ENCODE measurements at regions not wholly inside any gene's neighbourhood (a gene's known extent, or its start where the extent isn't known, plus 50 kb on each side); places are given as distances from the start of the nearest gene placed in this dataset.

DNA sequence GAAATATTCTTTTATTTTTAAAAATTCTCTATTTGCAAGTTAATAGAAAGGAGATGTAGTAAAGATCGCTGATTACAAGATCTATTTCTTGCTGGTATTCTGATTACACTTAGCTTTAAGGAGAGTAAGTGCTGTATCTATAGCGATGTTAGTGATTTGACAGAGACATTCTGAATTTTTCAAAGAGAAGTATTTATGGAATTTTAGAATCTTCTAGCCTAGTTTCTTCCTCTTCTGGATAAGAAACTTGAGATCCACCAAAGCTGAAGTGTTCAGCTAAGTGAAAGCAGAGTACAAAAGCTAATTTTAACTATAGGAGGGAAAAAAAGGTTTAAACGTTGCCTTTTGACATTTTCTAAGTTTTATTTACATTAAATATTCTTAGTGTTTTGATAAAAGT, 72.1 kb upstream of the RARB start:
- Histone ChIP-seq H2BK5ac (ENCODE audit: low read depth, low read length, poor library complexity, severe bottlenecking) (no peak overlapping the region), H3K4me2 (ENCODE audit: low read depth, low read length) (no peak overlapping the region), H2AK5ac (ENCODE audit: low read depth, low read length) (no peak overlapping the region), H3K79me1 (ENCODE audit: low read depth in 1 of 2, low read length in 2 of 2) (no peaks in the 10 kb centered on the region), H3K9me3 (ENCODE audit: control insufficient read depth, insufficient read depth, low read length) (peaks cover 2% of the 10 kb centered on the region; the same call in 1 of the 2 replicates), H3K36me3 (ENCODE audit: control insufficient read depth, insufficient read depth, low read length) (no peaks in the 10 kb centered on the region), H2AK9ac (replicated peaks; ENCODE audit: low read depth, low read length, poor library complexity) (no peak overlapping the region), H3K14ac (replicated peaks; ENCODE audit: low read depth, low read length) (no peak overlapping the region), H3K4ac (ENCODE audit: low read depth, low read length) (no peak overlapping the region), H3K23ac (ENCODE audit: low read depth, low read length) (no peak overlapping the region), H3K9me1 (ENCODE audit: insufficient read depth, low read length) (no peaks in the 10 kb centered on the region), H2BK20ac (ENCODE audit: low read depth, low read length) (no peak overlapping the region), H4K8ac (ENCODE audit: low read depth in 2 of 2, low read length in 2 of 2) (no peak overlapping the region), H4K20me1 (ENCODE audit: insufficient read depth, low read length) (no peaks in the 10 kb centered on the region), H2BK15ac (ENCODE audit: low read depth, low read length) (no peak overlapping the region), H2BK120ac (ENCODE audit: low read depth, low read length) (no peak overlapping the region), H3K56ac (ENCODE audit: extremely low read depth, insufficient read depth, low read length) (no peak overlapping the region), H4K91ac (ENCODE audit: insufficient read depth, low read depth, low read length) (no peak overlapping the region), H3K4me3 (ENCODE audit: insufficient read depth, low read depth, low read length) (no peak overlapping the region), H3K9ac (ENCODE audit: low read depth, low read length) (no peak overlapping the region), H3K27me3 (ENCODE audit: control insufficient read depth, insufficient read depth, low read length) (no peaks in the 10 kb centered on the region), H4K5ac (ENCODE audit: low read depth, low read length) (no peak overlapping the region), H3K27ac (ENCODE audit: insufficient read depth, low read length) (no peak overlapping the region), H3K18ac (ENCODE audit: low read depth, low read length) (no peak overlapping the region), H2AFZ (replicated peaks; ENCODE audit: low read length, poor library complexity) (no peak overlapping the region), H3K4me1 (ENCODE audit: control insufficient read depth, insufficient read depth, low read length) (no peaks in the 10 kb centered on the region)
- intact Hi-C loops (cut with micrococcal nuclease): no loop called here
- dilution Hi-C loops (cut with HindIII; ENCODE audit: low sequenced_read_pairs, unreplicated experiment): no loop called here
- DNase-seq (no peak), ATAC-seq (ENCODE audit: low read depth) (no peak)
- in situ Hi-C loops (cut with MboI; ENCODE audit: low sequenced_read_pairs): no loop called here
- no TSS peak for BruUV-seq (replicated peaks)
- WGBS, 2 experiments (ENCODE audit: extremely low coverage in 2 of 2, insufficient read length in 1 of 2): 50% methylated on average over 1 of the region's 3 CpGs; no CpG with 5 or more reads in 1 of the 2 experiments
- TF ChIP-seq, protein P1, sequence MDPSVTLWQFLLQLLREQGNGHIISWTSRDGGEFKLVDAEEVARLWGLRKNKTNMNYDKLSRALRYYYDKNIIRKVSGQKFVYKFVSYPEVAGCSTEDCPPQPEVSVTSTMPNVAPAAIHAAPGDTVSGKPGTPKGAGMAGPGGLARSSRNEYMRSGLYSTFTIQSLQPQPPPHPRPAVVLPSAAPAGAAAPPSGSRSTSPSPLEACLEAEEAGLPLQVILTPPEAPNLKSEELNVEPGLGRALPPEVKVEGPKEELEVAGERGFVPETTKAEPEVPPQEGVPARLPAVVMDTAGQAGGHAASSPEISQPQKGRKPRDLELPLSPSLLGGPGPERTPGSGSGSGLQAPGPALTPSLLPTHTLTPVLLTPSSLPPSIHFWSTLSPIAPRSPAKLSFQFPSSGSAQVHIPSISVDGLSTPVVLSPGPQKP (IDR thresholded peaks at IDR 0.05; ENCODE audit: borderline replicate concordance, low read depth, low read length): no peak
- TF ChIP-seq RAD21 (IDR thresholded peaks at IDR 0.05; ENCODE audit: low read length) (no peak), MAFK (IDR thresholded peaks at IDR 0.05; ENCODE audit: low read depth, low read length) (no peak), FOS (IDR thresholded peaks at IDR 0.05; ENCODE audit: low read depth, low read length) (no peak), SMC3 (IDR thresholded peaks at IDR 0.05; ENCODE audit: low read depth, low read length) (no peak), CHD1 (IDR thresholded peaks at IDR 0.05; ENCODE audit: low read depth, low read length) (no peak), MXI1 (IDR thresholded peaks at IDR 0.05; ENCODE audit: borderline replicate concordance, low read depth, low read length) (no peak), BHLHE40 (IDR thresholded peaks at IDR 0.05; ENCODE audit: low read depth, low read length) (no peak), RCOR1 (IDR thresholded peaks at IDR 0.05; ENCODE audit: insufficient replicate concordance, low read length) (no peak), CEBPB (IDR thresholded peaks at IDR 0.05; ENCODE audit: low read depth, low read length) (no peak), NFE2L2 (IDR thresholded peaks at IDR 0.05; ENCODE audit: low read depth, low read length) (no peak), POLR2A (IDR thresholded peaks at IDR 0.05; ENCODE audit: low read depth, low read length) (no peak), MAZ (IDR thresholded peaks at IDR 0.05; ENCODE audit: borderline replicate concordance, low read depth, low read length) (no peak), RFX5 (IDR thresholded peaks at IDR 0.05; ENCODE audit: low read depth, low read length) (no peak)
- TF ChIP-seq, protein P2, sequence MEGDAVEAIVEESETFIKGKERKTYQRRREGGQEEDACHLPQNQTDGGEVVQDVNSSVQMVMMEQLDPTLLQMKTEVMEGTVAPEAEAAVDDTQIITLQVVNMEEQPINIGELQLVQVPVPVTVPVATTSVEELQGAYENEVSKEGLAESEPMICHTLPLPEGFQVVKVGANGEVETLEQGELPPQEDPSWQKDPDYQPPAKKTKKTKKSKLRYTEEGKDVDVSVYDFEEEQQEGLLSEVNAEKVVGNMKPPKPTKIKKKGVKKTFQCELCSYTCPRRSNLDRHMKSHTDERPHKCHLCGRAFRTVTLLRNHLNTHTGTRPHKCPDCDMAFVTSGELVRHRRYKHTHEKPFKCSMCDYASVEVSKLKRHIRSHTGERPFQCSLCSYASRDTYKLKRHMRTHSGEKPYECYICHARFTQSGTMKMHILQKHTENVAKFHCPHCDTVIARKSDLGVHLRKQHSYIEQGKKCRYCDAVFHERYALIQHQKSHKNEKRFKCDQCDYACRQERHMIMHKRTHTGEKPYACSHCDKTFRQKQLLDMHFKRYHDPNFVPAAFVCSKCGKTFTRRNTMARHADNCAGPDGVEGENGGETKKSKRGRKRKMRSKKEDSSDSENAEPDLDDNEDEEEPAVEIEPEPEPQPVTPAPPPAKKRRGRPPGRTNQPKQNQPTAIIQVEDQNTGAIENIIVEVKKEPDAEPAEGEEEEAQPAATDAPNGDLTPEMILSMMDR (conservative IDR thresholded peaks at IDR 0.05; ENCODE audit: low read depth, low read length): no peak
- TF ChIP-seq, protein P3, sequence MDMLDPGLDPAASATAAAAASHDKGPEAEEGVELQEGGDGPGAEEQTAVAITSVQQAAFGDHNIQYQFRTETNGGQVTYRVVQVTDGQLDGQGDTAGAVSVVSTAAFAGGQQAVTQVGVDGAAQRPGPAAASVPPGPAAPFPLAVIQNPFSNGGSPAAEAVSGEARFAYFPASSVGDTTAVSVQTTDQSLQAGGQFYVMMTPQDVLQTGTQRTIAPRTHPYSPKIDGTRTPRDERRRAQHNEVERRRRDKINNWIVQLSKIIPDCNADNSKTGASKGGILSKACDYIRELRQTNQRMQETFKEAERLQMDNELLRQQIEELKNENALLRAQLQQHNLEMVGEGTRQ (IDR thresholded peaks at IDR 0.05; ENCODE audit: low read depth, low read length): no peak
- CTCF ChIA-PET: no interaction called here
- POLR2A ChIA-PET (ENCODE audit: unreplicated experiment): no interaction called here
